ENCODE measurements at regions not wholly inside any gene's neighbourhood (a gene's known extent, or its start where the extent isn't known, plus 50 kb on each side); places are given as distances from the start of the nearest gene placed in this dataset.

DNA sequence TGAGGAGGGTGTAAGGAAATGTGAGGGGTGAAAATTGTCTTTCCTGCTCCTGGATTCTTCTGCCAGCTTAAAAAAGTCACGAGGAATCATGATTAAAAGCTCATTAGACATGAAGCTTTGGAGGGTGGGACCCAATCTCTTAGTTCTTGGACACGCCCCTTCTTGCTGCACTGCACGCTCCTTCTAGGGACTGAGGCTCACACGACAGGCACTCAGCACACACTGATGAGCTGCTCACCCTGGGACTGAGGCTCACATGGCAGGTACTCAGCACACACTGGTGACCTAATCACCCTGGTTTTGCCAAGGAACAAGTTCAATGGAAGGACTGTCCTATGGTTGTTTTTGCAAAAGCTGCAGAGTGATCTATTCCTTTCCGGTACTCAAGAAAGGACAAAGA, 65.8 kb upstream of the ELMO1 start:
- TF ChIP-seq CTCF (IDR thresholded peaks at IDR 0.05): no peak
- Mint-ChIP-seq H3K9me3 (ENCODE audit: unreplicated experiment) (no peaks in the 10 kb centered on the region), H3K4me3 (ENCODE audit: unreplicated experiment) (no peak overlapping the region), H3K36me3 (ENCODE audit: unreplicated experiment) (no peaks in the 10 kb centered on the region), H3K4me1 (ENCODE audit: unreplicated experiment) (no peaks in the 10 kb centered on the region), H3K27ac (ENCODE audit: unreplicated experiment) (no peak overlapping the region), H3K27me3 (ENCODE audit: unreplicated experiment) (no peaks in the 10 kb centered on the region)
- no peak for DNase-seq (ENCODE audit: extremely low spot score, unreplicated experiment)

GRCh38 chr7:37516664-37517063, 68.0 kb upstream of the ELMO1 start:
- H3K36me3 Mint-ChIP-seq (ENCODE audit: unreplicated experiment): no peaks in the 10 kb centered on the region
- DNase-seq (ENCODE audit: extremely low spot score, unreplicated experiment): no peak
- no peaks in the 10 kb centered on the region for H3K9me3 Mint-ChIP-seq (ENCODE audit: unreplicated experiment)
- no peaks in the 10 kb centered on the region for H3K27me3 Mint-ChIP-seq (ENCODE audit: unreplicated experiment)
- H3K27ac Mint-ChIP-seq (ENCODE audit: unreplicated experiment): no peak overlapping the region
- H3K4me1 Mint-ChIP-seq (ENCODE audit: unreplicated experiment): no peaks in the 10 kb centered on the region
- no peak overlapping the region for H3K4me3 Mint-ChIP-seq (ENCODE audit: unreplicated experiment)
- no peak for TF ChIP-seq CTCF (IDR thresholded peaks at IDR 0.05)

- Mint-ChIP-seq H3K4me3 (ENCODE audit: unreplicated experiment) (no peak overlapping the region), H3K36me3 (ENCODE audit: unreplicated experiment) (no peaks in the 10 kb centered on the region), H3K9me3 (ENCODE audit: unreplicated experiment) (no peaks in the 10 kb centered on the region), H3K27ac (ENCODE audit: unreplicated experiment) (no peak overlapping the region), H3K27me3 (ENCODE audit: unreplicated experiment) (no peaks in the 10 kb centered on the region), H3K4me1 (ENCODE audit: unreplicated experiment) (no peaks in the 10 kb centered on the region)
- DNase-seq (ENCODE audit: extremely low spot score, unreplicated experiment): no peak
- no peak for TF ChIP-seq CTCF (IDR thresholded peaks at IDR 0.05)
These were observed 69.6 kb upstream of the ELMO1 start for GRCh38 chr7:37518266-37518665.

DNA sequence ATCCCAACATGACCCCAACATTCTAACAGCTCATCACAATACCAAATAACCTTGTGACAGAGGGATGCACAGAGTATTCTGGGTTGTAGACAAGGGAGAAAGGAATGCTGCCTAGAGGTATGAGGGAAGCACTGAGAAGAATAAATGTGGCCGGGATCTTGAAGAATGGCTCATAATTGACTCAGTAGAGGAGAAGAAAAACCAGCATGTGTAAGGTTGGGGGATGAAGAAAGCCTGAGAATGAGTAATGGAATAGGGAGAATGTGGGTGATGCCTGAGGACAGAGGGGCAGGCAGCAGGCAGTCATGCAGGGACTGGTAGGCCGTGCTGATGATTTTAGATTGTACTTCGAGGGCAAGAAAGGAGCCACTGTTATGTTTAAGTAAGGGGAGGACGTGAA, 75.4 kb upstream of the ELMO1 start:
- Mint-ChIP-seq H3K9me3 (ENCODE audit: unreplicated experiment) (peaks cover 6% of the 10 kb centered on the region), H3K36me3 (ENCODE audit: unreplicated experiment) (no peaks in the 10 kb centered on the region), H3K4me3 (ENCODE audit: unreplicated experiment) (no peak overlapping the region), H3K27me3 (ENCODE audit: unreplicated experiment) (no peaks in the 10 kb centered on the region), H3K27ac (ENCODE audit: unreplicated experiment) (no peak overlapping the region), H3K4me1 (ENCODE audit: unreplicated experiment) (no peaks in the 10 kb centered on the region)
- no peak for DNase-seq (ENCODE audit: extremely low spot score, unreplicated experiment)
- no peak for TF ChIP-seq CTCF (IDR thresholded peaks at IDR 0.05)

- TF ChIP-seq CTCF (IDR thresholded peaks at IDR 0.05): no peak
- no peak for DNase-seq (ENCODE audit: extremely low spot score, unreplicated experiment)
- Mint-ChIP-seq H3K9me3 (ENCODE audit: unreplicated experiment) (peaks cover 10% of the 10 kb centered on the region), H3K27me3 (ENCODE audit: unreplicated experiment) (no peaks in the 10 kb centered on the region), H3K36me3 (ENCODE audit: unreplicated experiment) (no peaks in the 10 kb centered on the region), H3K4me1 (ENCODE audit: unreplicated experiment) (no peaks in the 10 kb centered on the region), H3K4me3 (ENCODE audit: unreplicated experiment) (no peak overlapping the region), H3K27ac (ENCODE audit: unreplicated experiment) (no peak overlapping the region)
These were observed 76.1 kb upstream of the ELMO1 start for GRCh38 chr7:37524797-37525196.

All from osteocyte (in vitro differentiated cells).